ENCODE measurements at regions not wholly inside any gene's neighbourhood (a gene's known extent, or its start where the extent isn't known, plus 50 kb on each side); places are given as distances from the start of the nearest gene placed in this dataset.

DNA sequence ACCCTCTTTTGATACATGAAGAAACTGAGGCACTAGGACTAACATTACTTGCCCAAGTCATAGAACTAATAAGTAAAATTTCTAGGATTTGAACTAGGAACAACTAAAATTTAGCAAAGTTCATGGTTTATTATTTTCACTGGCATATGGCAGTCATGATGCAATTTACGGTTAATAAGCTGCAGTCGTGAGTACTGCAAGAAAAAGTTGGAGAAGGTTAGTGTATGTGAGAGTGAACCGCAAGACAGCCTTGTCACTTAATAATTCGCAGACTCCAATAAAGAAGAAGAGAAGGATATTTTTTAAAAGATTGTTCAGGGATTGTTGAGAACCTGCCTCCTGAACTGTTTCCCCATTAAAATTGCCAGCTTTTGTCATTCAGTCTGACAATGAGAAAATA lies 663.4 kb upstream of the TENM4 start:
- Histone ChIP-seq H3K9me3 (no peaks in the 10 kb centered on the region), H3K4me3 (no peak overlapping the region), H3K27ac (no peak overlapping the region), H3K36me3 (no peaks in the 10 kb centered on the region), H3K4me1 (no peaks in the 10 kb centered on the region), H3K27me3 (no peaks in the 10 kb centered on the region)
- no peak for DNase-seq
- WGBS, 2 donors = 65 to 82% methylated on average over 4 of the region's 4 CpGs
- intact Hi-C loops (cut with DNase I) = no loop called here
- TF ChIP-seq, protein P1, sequence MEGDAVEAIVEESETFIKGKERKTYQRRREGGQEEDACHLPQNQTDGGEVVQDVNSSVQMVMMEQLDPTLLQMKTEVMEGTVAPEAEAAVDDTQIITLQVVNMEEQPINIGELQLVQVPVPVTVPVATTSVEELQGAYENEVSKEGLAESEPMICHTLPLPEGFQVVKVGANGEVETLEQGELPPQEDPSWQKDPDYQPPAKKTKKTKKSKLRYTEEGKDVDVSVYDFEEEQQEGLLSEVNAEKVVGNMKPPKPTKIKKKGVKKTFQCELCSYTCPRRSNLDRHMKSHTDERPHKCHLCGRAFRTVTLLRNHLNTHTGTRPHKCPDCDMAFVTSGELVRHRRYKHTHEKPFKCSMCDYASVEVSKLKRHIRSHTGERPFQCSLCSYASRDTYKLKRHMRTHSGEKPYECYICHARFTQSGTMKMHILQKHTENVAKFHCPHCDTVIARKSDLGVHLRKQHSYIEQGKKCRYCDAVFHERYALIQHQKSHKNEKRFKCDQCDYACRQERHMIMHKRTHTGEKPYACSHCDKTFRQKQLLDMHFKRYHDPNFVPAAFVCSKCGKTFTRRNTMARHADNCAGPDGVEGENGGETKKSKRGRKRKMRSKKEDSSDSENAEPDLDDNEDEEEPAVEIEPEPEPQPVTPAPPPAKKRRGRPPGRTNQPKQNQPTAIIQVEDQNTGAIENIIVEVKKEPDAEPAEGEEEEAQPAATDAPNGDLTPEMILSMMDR (IDR thresholded peaks at IDR 0.05) = no peak
- TF ChIP-seq EP300 (IDR thresholded peaks at IDR 0.05) = no peak
- no peak for TF ChIP-seq POLR2A (IDR thresholded peaks at IDR 0.05)
- TF ChIP-seq POLR2AphosphoS5 (IDR thresholded peaks at IDR 0.05) = no peak

DNA sequence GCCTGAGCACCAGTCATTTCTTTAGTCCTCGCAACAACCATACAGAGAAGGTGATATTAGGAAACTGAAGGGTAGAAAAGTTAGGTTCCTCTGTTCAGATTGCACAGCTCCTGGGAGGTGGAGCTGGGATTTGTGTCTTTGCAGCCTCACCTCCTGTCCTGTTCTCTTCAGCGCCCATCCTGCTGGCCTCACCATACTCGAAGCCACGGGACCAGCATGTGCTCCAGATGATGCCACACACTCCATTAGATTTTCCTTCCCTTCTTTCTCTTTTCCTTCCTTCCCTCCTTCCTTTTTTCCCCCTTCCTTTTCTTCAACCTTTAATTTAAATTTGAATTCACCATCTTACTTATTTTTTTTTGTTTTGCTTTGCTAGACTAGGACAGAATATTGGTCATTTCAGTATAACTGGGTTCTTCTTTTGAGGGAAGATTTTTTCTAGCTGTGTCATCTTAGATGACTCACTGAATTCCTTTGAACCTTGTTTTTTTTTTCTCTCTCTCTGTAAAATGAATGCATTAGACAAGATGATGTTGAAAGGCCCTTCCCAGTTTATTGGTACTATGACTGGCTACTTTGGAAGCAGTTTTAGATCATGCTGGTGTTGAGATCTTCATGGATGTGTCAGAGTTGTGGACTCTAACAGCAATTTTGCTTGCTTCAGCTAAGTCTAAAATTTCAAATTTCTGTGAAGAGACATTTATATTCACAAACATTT lies 662.5 kb upstream of the TENM4 start:
- H3K4me3 ChIP-seq = no peak overlapping the region
- DNase-seq = no peak
- no peak overlapping the region for H3K27ac ChIP-seq
- H3K9me3 ChIP-seq = no peaks in the 10 kb centered on the region
- no peaks in the 10 kb centered on the region for H3K27me3 ChIP-seq
- no peaks in the 10 kb centered on the region for H3K36me3 ChIP-seq
- no peaks in the 10 kb centered on the region for H3K4me1 ChIP-seq
- 93 to 94% methylated on average over 4 of the region's 4 CpGs for WGBS, 2 donors
- TF ChIP-seq POLR2AphosphoS5 (IDR thresholded peaks at IDR 0.05) = no peak
- TF ChIP-seq, protein P1 (IDR thresholded peaks at IDR 0.05) = no peak
- no peak for TF ChIP-seq EP300 (IDR thresholded peaks at IDR 0.05)
- no peak for TF ChIP-seq POLR2A (IDR thresholded peaks at IDR 0.05)
- intact Hi-C loops (cut with DNase I) = no loop called here

DNA sequence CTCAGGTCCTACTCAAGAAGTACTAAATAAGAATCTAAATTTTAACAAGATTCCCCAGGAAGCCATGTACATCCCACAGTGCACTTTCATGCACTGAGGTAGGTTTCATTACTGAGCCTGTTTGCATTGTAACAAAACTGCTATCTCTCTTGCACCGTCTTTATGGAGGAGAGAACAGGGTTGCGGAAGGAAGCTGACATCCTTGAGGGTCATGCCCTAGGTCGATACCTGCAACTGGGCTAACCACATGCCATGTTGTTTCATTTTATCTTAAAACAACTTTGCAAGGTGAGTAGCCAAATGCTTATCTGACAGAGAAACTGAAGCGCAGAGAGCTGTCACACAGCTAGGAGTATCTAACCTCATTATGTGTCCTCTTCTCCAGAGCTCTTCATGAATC lies 656.3 kb upstream of the TENM4 start:
- H3K9me3 ChIP-seq = no peaks in the 10 kb centered on the region
- no peaks in the 10 kb centered on the region for H3K4me1 ChIP-seq
- H3K4me3 ChIP-seq = no peak overlapping the region
- intact Hi-C loops (cut with DNase I) = no loop called here
- DNase-seq = no peak
- H3K27ac ChIP-seq = no peak overlapping the region
- 84 to 87% methylated on average over 4 of the region's 4 CpGs for WGBS, 2 donors
- H3K36me3 ChIP-seq = no peaks in the 10 kb centered on the region
- TF ChIP-seq POLR2A (IDR thresholded peaks at IDR 0.05) (no peak), EP300 (IDR thresholded peaks at IDR 0.05) (no peak), POLR2AphosphoS5 (IDR thresholded peaks at IDR 0.05) (no peak)
- TF ChIP-seq, protein P1 (IDR thresholded peaks at IDR 0.05) = no peak
- H3K27me3 ChIP-seq = no peaks in the 10 kb centered on the region

DNA sequence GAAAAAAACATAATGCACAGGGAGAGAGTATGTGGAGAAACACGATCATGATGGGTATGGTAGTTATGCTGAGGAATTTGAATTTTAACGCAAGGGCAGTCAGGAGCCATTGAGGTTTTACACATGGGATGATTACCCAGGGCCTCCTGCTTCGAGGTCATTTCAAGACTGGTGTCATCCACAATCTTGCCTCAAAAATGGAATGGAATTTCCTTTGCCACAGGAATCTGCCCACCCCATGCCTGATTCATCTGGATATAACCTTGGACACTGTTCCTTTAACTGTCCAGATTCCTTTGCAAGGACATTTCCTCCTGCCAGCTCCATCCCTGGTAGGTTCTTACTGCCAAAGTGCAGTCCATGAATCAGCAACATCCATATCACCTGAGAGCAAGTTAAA lies 655.9 kb upstream of the TENM4 start:
- intact Hi-C loops (cut with DNase I) = no loop called here
- Histone ChIP-seq H3K27me3 (no peaks in the 10 kb centered on the region), H3K4me1 (no peaks in the 10 kb centered on the region), H3K27ac (no peak overlapping the region), H3K4me3 (no peak overlapping the region), H3K9me3 (no peaks in the 10 kb centered on the region), H3K36me3 (no peaks in the 10 kb centered on the region)
- TF ChIP-seq, protein P1 (IDR thresholded peaks at IDR 0.05) = no peak
- 83 to 89% methylated on average over 3 of the region's 3 CpGs for WGBS, 2 donors
- no peak for DNase-seq

DNA sequence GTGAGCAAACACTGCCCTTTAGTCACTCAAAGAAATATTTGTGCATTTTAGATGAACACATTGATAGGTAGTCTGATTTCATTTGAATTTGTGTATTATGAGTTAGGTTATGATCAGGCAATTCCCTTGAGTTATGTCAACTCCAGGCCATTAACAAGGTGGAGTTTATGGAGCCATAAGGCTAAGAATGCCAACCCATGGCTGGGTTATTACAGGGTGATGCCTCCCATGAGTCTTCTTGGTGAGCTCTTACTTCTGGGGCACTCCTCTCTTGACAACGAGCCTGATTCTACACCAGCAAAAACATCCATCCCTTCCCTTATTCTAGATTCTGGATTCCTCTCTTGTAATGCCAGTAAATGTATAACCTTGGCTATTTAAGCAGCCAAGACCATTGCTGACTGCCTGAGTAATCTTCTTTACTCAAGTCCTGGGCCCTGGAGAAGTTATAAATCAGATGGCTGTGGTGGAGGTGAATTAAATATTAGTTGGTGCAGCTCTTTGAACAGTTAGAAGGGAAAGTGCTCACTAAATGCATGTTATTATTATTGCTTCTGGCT lies 645.7 kb upstream of the TENM4 start:
- intact Hi-C loops (cut with DNase I) = no loop called here
- TF ChIP-seq POLR2A (IDR thresholded peaks at IDR 0.05) = no peak
- no peak for TF ChIP-seq EP300 (IDR thresholded peaks at IDR 0.05)
- TF ChIP-seq POLR2AphosphoS5 (IDR thresholded peaks at IDR 0.05) = no peak
- TF ChIP-seq, protein P1 (IDR thresholded peaks at IDR 0.05) = no peak

More for the DNA sequence above, 645.7 kb upstream of the TENM4 start:
- Histone ChIP-seq H3K27ac (no peak overlapping the region), H3K27me3 (no peaks in the 10 kb centered on the region), H3K36me3 (no peaks in the 10 kb centered on the region), H3K4me3 (no peak overlapping the region), H3K9me3 (no peaks in the 10 kb centered on the region), H3K4me1 (no peaks in the 10 kb centered on the region)
- 14 to 63% methylated on average over 1 of the region's 1 CpG for WGBS, 2 donors
- DNase-seq = no peak

Measured in sigmoid colon (tissue), 6 donors.